DOHH2 (cell line): ENCODE measurements at regions not wholly inside any gene's neighbourhood (a gene's known extent, or its start where the extent isn't known, plus 50 kb on each side); places are given as distances from the start of the nearest gene placed in this dataset.

Experiments used
- H3F3A ChIP-seq: fragments of 200-600 bp; sonication (generic), shearing (Covaris generic); 2 replicates; pipeline ENCODE4 v1.6.0; 2016; ENCODE audit warnings: antibody characterized with exemption, mild to moderate bottlenecking; ENCODE audit not compliant: control insufficient read depth, insufficient read depth
- H3K27ac ChIP-seq: fragments of 200-600 bp; sonication (generic); 2 replicates; pipeline ENCODE4 v1.5.1; 2014; ENCODE audit warnings: low read depth, mild to moderate bottlenecking, low read length, moderate library complexity
- H3K27me3 ChIP-seq: fragments of 200-600 bp; sonication (generic); 2 replicates; pipeline ENCODE4 v1.6.1; 2014; ENCODE audit warnings: mild to moderate bottlenecking, low read length, mixed read lengths; ENCODE audit not compliant: control insufficient read depth
- H3K36me3 ChIP-seq: fragments of 200-600 bp; sonication (generic); 2 replicates; pipeline ENCODE4 v1.6.1; 2014; ENCODE audit warnings: mild to moderate bottlenecking, low read length, moderate library complexity, mixed read lengths; ENCODE audit not compliant: control insufficient read depth
- H3K4me1 ChIP-seq: fragments of 200-600 bp; sonication (generic); 2 replicates; pipeline ENCODE4 v1.6.1; 2014; ENCODE audit warnings: mild to moderate bottlenecking, low read length, mixed read lengths; ENCODE audit not compliant: control insufficient read depth
- H3K4me2 ChIP-seq: fragments of 200-600 bp; sonication (generic); 2 replicates; pipeline ENCODE4 v1.6.0; 2014; ENCODE audit warnings: mild to moderate bottlenecking, low read length, moderate library complexity
- H3K4me3 ChIP-seq: fragments of 200-600 bp; sonication (generic); 2 replicates; pipeline ENCODE4 v1.5.1; 2014; ENCODE audit warnings: mild to moderate bottlenecking, low read length, mixed read lengths
- H3K79me2 ChIP-seq: fragments of 200-600 bp; sonication (generic); 2 replicates; pipeline ENCODE4 v1.6.1; 2014; ENCODE audit warnings: mild to moderate bottlenecking, low read length, mixed read lengths; ENCODE audit not compliant: control insufficient read depth
- H3K9me2 ChIP-seq: fragments of 200-600 bp; sonication (generic); replicated peaks from 2 replicates; pipeline ENCODE4 v1.6.1; 2014; ENCODE audit warnings: mild to moderate bottlenecking, low read length, mixed read lengths; ENCODE audit not compliant: control insufficient read depth
- H3K9me3 ChIP-seq: fragments of 200-600 bp; sonication (generic); 2 replicates; pipeline ENCODE4 v1.6.1; 2014; ENCODE audit warnings: antibody characterized with exemption, low read length, mixed read lengths; ENCODE audit not compliant: control insufficient read depth, insufficient read depth
- H4K20me1 ChIP-seq: fragments of 200-600 bp; sonication (generic); 2 replicates; pipeline ENCODE4 v1.6.0; 2014; ENCODE audit warnings: low read depth, mild to moderate bottlenecking, antibody characterized with exemption, low read length, moderate library complexity; ENCODE audit not compliant: control insufficient read depth, insufficient read depth
- CTCF ChIP-seq: fragments of 200-600 bp; sonication (generic); IDR thresholded peaks from one replicate; pipeline ENCODE4 v1.5.1; 2014; ENCODE audit warnings: antibody characterized with exemption, mild to moderate bottlenecking, low read depth, low read length; ENCODE audit not compliant: poor library complexity, severe bottlenecking
- EZH2phosphoT487 ChIP-seq: fragments of 200-600 bp; sonication (generic); IDR thresholded peaks from 2 replicates; pipeline ENCODE4 v1.6.1; 2017; ENCODE audit warnings: borderline replicate concordance, mild to moderate bottlenecking, antibody characterized with exemption, low read length, moderate library complexity, mixed read lengths

GRCh38 chr12:92516277-92516600 is 186.6 kb upstream of the PLEKHG7 start:
- no peak overlapping the region for H3K4me2 ChIP-seq
- no peak overlapping the region for H3K27ac ChIP-seq
- H3K9me2 ChIP-seq, result no peaks in the 10 kb centered on the region
- no peaks in the 10 kb centered on the region for H3K36me3 ChIP-seq
- H3K27me3 ChIP-seq, result no peaks in the 10 kb centered on the region
- no peaks in the 10 kb centered on the region for H3K79me2 ChIP-seq
- TF ChIP-seq CTCF, result no peak
- TF ChIP-seq EZH2phosphoT487, result no peak
- 0 out of 2 replicates have a peak, but pooled peaks cover 6% of the 10 kb centered on the region for H3K4me1 ChIP-seq
- no peaks in the 10 kb centered on the region for H3F3A ChIP-seq
- H3K4me3 ChIP-seq, result no peak overlapping the region
- no peaks in the 10 kb centered on the region for H4K20me1 ChIP-seq
- H3K9me3 ChIP-seq, result no peaks in the 10 kb centered on the region

- no peaks in the 10 kb centered on the region for H4K20me1 ChIP-seq
- no peaks in the 10 kb centered on the region for H3F3A ChIP-seq
- H3K9me2 ChIP-seq, result no peaks in the 10 kb centered on the region
- H3K9me3 ChIP-seq, result peaks cover 3% of the 10 kb centered on the region; the same call in 1 of the 2 replicates
- no peaks in the 10 kb centered on the region for H3K27me3 ChIP-seq
- no peaks in the 10 kb centered on the region for H3K79me2 ChIP-seq
- H3K4me1 ChIP-seq, result 0 out of 2 replicates have a peak, but pooled peaks cover 6% of the 10 kb centered on the region
- H3K27ac ChIP-seq, result no peak overlapping the region
- TF ChIP-seq CTCF (no peak), EZH2phosphoT487 (no peak)
- H3K4me2 ChIP-seq, result no peak overlapping the region
- H3K36me3 ChIP-seq, result no peaks in the 10 kb centered on the region
- H3K4me3 ChIP-seq, result no peak overlapping the region
These were observed 189.5 kb upstream of the PLEKHG7 start for GRCh38 chr12:92513231-92513730.

- Histone ChIP-seq H3K9me3 (peaks cover 3% of the 10 kb centered on the region; the same call in 1 of the 2 replicates), H3K27me3 (no peaks in the 10 kb centered on the region), H3K36me3 (no peaks in the 10 kb centered on the region), H3K4me2 (no peak overlapping the region), H3K79me2 (no peaks in the 10 kb centered on the region), H3K4me3 (no peak overlapping the region), H4K20me1 (no peaks in the 10 kb centered on the region), H3K9me2 (no peaks in the 10 kb centered on the region), H3K4me1 (0 out of 2 replicates have a peak, but pooled peaks cover 6% of the 10 kb centered on the region), H3F3A (no peaks in the 10 kb centered on the region), H3K27ac (no peak overlapping the region)
- TF ChIP-seq CTCF (no peak), EZH2phosphoT487 (no peak)
These were observed 191.0 kb upstream of the PLEKHG7 start for GRCh38 chr12:92511786-92512185.
